SK-N-SH (cell line): ENCODE measurements at regions not wholly inside any gene's neighbourhood (a gene's known extent, or its start where the extent isn't known, plus 50 kb on each side); places are given as distances from the start of the nearest gene placed in this dataset.

ENCODE experiments used
- CTCF ChIA-PET: fragments of 300-600, 350-600 bp; formaldehyde crosslinking; extraction: SDS; loops from one replicate; lab custom pipeline; 2021; lab: Yijun Ruan, JAX
- POLR2A ChIA-PET: fragments of 350-600 bp; sonication (Branson Sonifier 250); formaldehyde crosslinking; extraction: SDS; loops from one replicate; lab custom pipeline; 2020; ENCODE audit warnings: antibody characterized with exemption, inconsistent platforms; lab: Yijun Ruan, JAX
- DNase-seq: peaks from one replicate; pipeline ENCODE4 v3.0.0; 2012
- H2AFZ ChIP-seq: fragments of 200-600 bp; sonication (generic); 2 replicates; pipeline ENCODE4 v1.8.1; 2016; ENCODE audit warnings: antibody characterized with exemption, mild to moderate bottlenecking, low read depth
- H3F3A ChIP-seq: fragments of 200-600 bp; sonication (generic); replicated peaks from 2 replicates; pipeline ENCODE3; 2016; ENCODE audit warnings: antibody characterized with exemption, mild to moderate bottlenecking; ENCODE audit not compliant: insufficient read depth
- H3K27ac ChIP-seq, 2 experiments: fragments of 200-500 bp in 1 of 2; fragments of 200-600 bp in 1 of 2; sonication (Bioruptor generic) in 1 of 2; sonication (generic), shearing (Covaris generic) in 1 of 2; 2 replicates each; pipeline versions ENCODE4 v1.5.1 to v1.6.1; 2014 to 2016; ENCODE audit warnings: low read depth in 2 of 2, inconsistent platforms in 1 of 2, low read length in 1 of 2, mild to moderate bottlenecking in 1 of 2, mixed read lengths in 1 of 2
- H3K27me3 ChIP-seq: fragments of 200-600 bp; sonication (generic), shearing (Covaris generic); 2 replicates; pipeline ENCODE4 v1.6.1; 2016; ENCODE audit warnings: mixed run types; ENCODE audit not compliant: insufficient read depth
- H3K36me3 ChIP-seq, 2 experiments: fragments of 200-500 bp in 1 of 2; fragments of 200-600 bp in 1 of 2; sonication (Bioruptor generic) in 1 of 2; sonication (generic) in 1 of 2; replicated peaks in 1 of 2; 2 replicates each; pipeline versions ENCODE3 to v1.5.1; 2014 to 2016; ENCODE audit warnings: low read length in 1 of 2, mild to moderate bottlenecking in 1 of 2; ENCODE audit not compliant: insufficient read depth in 2 of 2, control insufficient read depth in 1 of 2
- H3K4me1 ChIP-seq, 2 experiments: fragments of 200-500 bp in 1 of 2; fragments of 200-600 bp in 1 of 2; sonication (Bioruptor generic) in 1 of 2; sonication (generic), shearing (Covaris generic) in 1 of 2; 2 replicates each; pipeline versions ENCODE4 v1.5.1 to v1.6.1; 2014 to 2016; ENCODE audit warnings: low read depth in 1 of 2, low read length in 1 of 2, mixed run types in 1 of 2; ENCODE audit not compliant: insufficient read depth in 2 of 2, control insufficient read depth in 1 of 2
- H3K4me2 ChIP-seq: fragments of 200-600 bp; sonication (generic), shearing (Covaris generic); 2 replicates; pipeline ENCODE4 v1.6.1; 2017; ENCODE audit warnings: mixed run types
- H3K4me3 ChIP-seq, 2 experiments: fragments of 200-500 bp in 1 of 2; fragments of 200-600 bp in 1 of 2; sonication (Bioruptor generic) in 1 of 2; sonication (generic), shearing (Covaris generic) in 1 of 2; 2 replicates each; pipeline versions ENCODE4 v1.5.1 to v1.8.1; 2014 to 2016; ENCODE audit warnings: low read depth in 2 of 2, inconsistent platforms in 1 of 2, low read length in 1 of 2, mild to moderate bottlenecking in 1 of 2, mixed read lengths in 1 of 2, moderate library complexity in 1 of 2
- H3K79me2 ChIP-seq: fragments of 200-600 bp; sonication (generic); 2 replicates; pipeline ENCODE4 v1.8.1; 2017; ENCODE audit warnings: mild to moderate bottlenecking; ENCODE audit not compliant: insufficient read depth
- H3K9ac ChIP-seq: fragments of 200-600 bp; sonication (generic); 2 replicates; pipeline ENCODE4 v1.6.1; 2017; ENCODE audit warnings: mixed run types
- H3K9me2 ChIP-seq: fragments of 200-600 bp; sonication (generic); 2 replicates; pipeline ENCODE4 v1.6.1; 2017; ENCODE audit warnings: mixed run types
- H3K9me3 ChIP-seq: fragments of 200-600 bp; sonication (generic); 2 replicates; pipeline ENCODE4 v1.6.1; 2017; ENCODE audit warnings: mixed run types, mild to moderate bottlenecking, moderate library complexity
- H4K20me1 ChIP-seq: fragments of 200-600 bp; sonication (generic); 2 replicates; pipeline ENCODE4 v1.6.1; 2017; ENCODE audit warnings: mild to moderate bottlenecking, mixed run types; ENCODE audit not compliant: insufficient read depth
- CHD2 ChIP-seq: fragments of 150-350 bp; IDR thresholded peaks from 2 replicates; pipeline ENCODE4 v1.6.1; 2018; ENCODE audit warnings: low read length; ENCODE audit not compliant: partially characterized antibody
- CTCF ChIP-seq: fragments of 200-600 bp; sonication (generic); IDR thresholded peaks from 2 replicates; pipeline ENCODE4 v1.6.1; 2017; ENCODE audit warnings: antibody characterized with exemption, mild to moderate bottlenecking, moderate library complexity
- ELF1 ChIP-seq: IDR thresholded peaks from 2 replicates; pipeline ENCODE4 v1.4.0; 2012
- EP300 ChIP-seq, 2 experiments: IDR thresholded peaks; 2 replicates each; pipeline versions ENCODE4 v1.4.0 to v1.6.1; 2012; ENCODE audit warnings: borderline replicate concordance in 1 of 2, low read depth in 1 of 2, low read length in 1 of 2
- FOXM1 ChIP-seq: IDR thresholded peaks from 2 replicates; pipeline ENCODE4 v1.4.0; 2012; ENCODE audit warnings: low read depth, mild to moderate bottlenecking
- GABPA ChIP-seq: IDR thresholded peaks from 2 replicates; pipeline ENCODE4 v1.4.0; 2012; ENCODE audit warnings: low read depth, mild to moderate bottlenecking
- JUND ChIP-seq: IDR thresholded peaks from 2 replicates; pipeline ENCODE4 v1.4.0; 2012
- MXI1 ChIP-seq: IDR thresholded peaks from 2 replicates; pipeline ENCODE4 v1.6.1; 2012; ENCODE audit warnings: mild to moderate bottlenecking, low read depth, low read length, improper control_type of control experiment
- NFIC ChIP-seq: IDR thresholded peaks from 2 replicates; pipeline ENCODE4 v1.4.0; 2012; ENCODE audit warnings: borderline replicate concordance
- NRF1 ChIP-seq: IDR thresholded peaks from 2 replicates; pipeline ENCODE4 v1.6.1; 2012; ENCODE audit warnings: low read depth, mild to moderate bottlenecking, low read length
- PBX3 ChIP-seq: IDR thresholded peaks from 2 replicates; pipeline ENCODE4; 2012
- POLR2AphosphoS5 ChIP-seq: IDR thresholded peaks from 2 replicates; pipeline ENCODE4 v1.6.1; 2012; ENCODE audit warnings: low read depth, low read length
- RAD21 ChIP-seq: IDR thresholded peaks from 2 replicates; pipeline ENCODE4 v1.6.1; 2012; ENCODE audit warnings: mild to moderate bottlenecking, low read length
- RCOR1 ChIP-seq: fragments of 150-350 bp; IDR thresholded peaks from 2 replicates; pipeline ENCODE4 v1.6.1; 2017; ENCODE audit warnings: antibody characterized with exemption, low read length
- REST ChIP-seq: IDR thresholded peaks from 2 replicates; pipeline ENCODE4 v1.6.1; 2012; ENCODE audit warnings: mild to moderate bottlenecking, low read depth, low read length, moderate library complexity
- RFX5 ChIP-seq: IDR thresholded peaks from 2 replicates; pipeline ENCODE4 v1.6.1; 2012; ENCODE audit warnings: mild to moderate bottlenecking, improper control_type of control experiment, low read length
- SIN3A ChIP-seq: IDR thresholded peaks from 2 replicates; pipeline ENCODE4 v1.6.1; 2012; ENCODE audit warnings: low read depth, mild to moderate bottlenecking, low read length, moderate library complexity, borderline replicate concordance
- SMC3 ChIP-seq: IDR thresholded peaks from 2 replicates; pipeline ENCODE4 v1.6.1; 2012; ENCODE audit warnings: low read depth, low read length, improper control_type of control experiment
- TAF1 ChIP-seq: IDR thresholded peaks from 2 replicates; pipeline ENCODE4 v1.6.1; 2012; ENCODE audit warnings: low read depth, mild to moderate bottlenecking, low read length, moderate library complexity, borderline replicate concordance
- TCF12 ChIP-seq: IDR thresholded peaks from 2 replicates; pipeline ENCODE4 v1.4.0; 2012
- TEAD4 ChIP-seq: IDR thresholded peaks from 2 replicates; pipeline ENCODE4 v1.4.0; 2012; ENCODE audit warnings: mild to moderate bottlenecking, borderline replicate concordance; ENCODE audit not compliant: insufficient read depth
- YY1 ChIP-seq: IDR thresholded peaks from 2 replicates; pipeline ENCODE4 v1.4.0; 2012; ENCODE audit warnings: low read depth, mild to moderate bottlenecking
- WGBS: methylation state at CpG from one replicate; pipeline ENCODE4 v1.1.6; 2017; ENCODE audit warnings: low lambda C conversion rate; 5-methylcytosine and 5-hydroxymethylcytosine counted together

- WGBS = 58% methylated on average over 2 of the region's 2 CpGs
- Histone ChIP-seq H3K9me2 (no peaks in the 10 kb centered on the region), H3K27ac (no peak overlapping the region), H3K4me1 (peaks cover 12 to 17% of the 10 kb centered on the region in 2 experiments; a peak in 2 of 4 replicates), H3F3A (no peaks in the 10 kb centered on the region), H4K20me1 (no peaks in the 10 kb centered on the region), H3K9ac (no peak overlapping the region)
- TF ChIP-seq SMC3 (no peak), FOXM1 (no peak), GABPA (no peak), EP300 (IDR thresholded peaks at IDR 0.05; ENCODE audit: borderline replicate concordance in 1 of 2, low read depth in 1 of 2, low read length in 1 of 2) (no peak), RFX5 (no peak), YY1 (no peak), PBX3 (no peak), JUND (no peak), NRF1 (no peak), CTCF (no peak)
- TF ChIP-seq, all 33 proteins: peak for 0
- ChIA-PET CTCF (interaction anchor here (0.5 kb wide), 1 partner anchor 139 kb away, joined by 3 read pairs; no protein-coding TSS in a partner anchor), POLR2A (no interaction called here)
- no peaks in the 10 kb centered on the region for H3K9me3 ChIP-seq
- no peak overlapping the region for H3K4me3 ChIP-seq
- H2AFZ ChIP-seq = no peak overlapping the region
- no peak overlapping the region for H3K4me2 ChIP-seq
- no peak for DNase-seq
- no peaks in the 10 kb centered on the region for H3K79me2 ChIP-seq
- H3K36me3 ChIP-seq = no peaks in the 10 kb centered on the region
- no peaks in the 10 kb centered on the region for H3K27me3 ChIP-seq
Observed at GRCh38 chr11:110522471-110522870, 92.7 kb downstream of the FDX1 start.

GRCh38 chr11:110524238-110524637 is 94.5 kb downstream of the FDX1 start:
- Histone ChIP-seq H3K9me2 (no peaks in the 10 kb centered on the region), H3K4me3 (no peak overlapping the region), H3K27me3 (no peaks in the 10 kb centered on the region), H3K4me1 (peaks cover 12 to 17% of the 10 kb centered on the region in 2 experiments; a peak in 2 of 4 replicates), H3K4me2 (no peak overlapping the region), H4K20me1 (no peaks in the 10 kb centered on the region), H2AFZ (no peak overlapping the region), H3K79me2 (no peaks in the 10 kb centered on the region), H3K9ac (no peak overlapping the region), H3F3A (no peaks in the 10 kb centered on the region), H3K9me3 (no peaks in the 10 kb centered on the region), H3K27ac (no peak overlapping the region), H3K36me3 (no peaks in the 10 kb centered on the region)
- ChIA-PET POLR2A (no interaction called here), CTCF (interaction anchor here (0.9 to 1.1 kb wide), 2 partner anchors 10 to 62 kb away, joined by 3 to 5 read pairs; no protein-coding TSS in a partner anchor)
- 68% methylated on average over 6 of the region's 6 CpGs for WGBS
- DNase-seq = no peak
- TF ChIP-seq MXI1 = no peak
- TF ChIP-seq RAD21 = no peak
- no peak for TF ChIP-seq CHD2
- no peak for TF ChIP-seq POLR2AphosphoS5
- no peak for TF ChIP-seq TAF1
- TF ChIP-seq FOXM1 = no peak
- no peak for TF ChIP-seq ELF1
- TF ChIP-seq REST = no peak
- no peak for TF ChIP-seq NFIC
- TF ChIP-seq RCOR1 = no peak
- TF ChIP-seq GABPA = no peak
- no peak for TF ChIP-seq TEAD4
- no peak for TF ChIP-seq TCF12
- TF ChIP-seq SIN3A = no peak
- TF ChIP-seq CTCF = no peak
